ENCODE measurements at regions not wholly inside any gene's neighbourhood (a gene's known extent, or its start where the extent isn't known, plus 50 kb on each side); places are given as distances from the start of the nearest gene placed in this dataset.

DNA sequence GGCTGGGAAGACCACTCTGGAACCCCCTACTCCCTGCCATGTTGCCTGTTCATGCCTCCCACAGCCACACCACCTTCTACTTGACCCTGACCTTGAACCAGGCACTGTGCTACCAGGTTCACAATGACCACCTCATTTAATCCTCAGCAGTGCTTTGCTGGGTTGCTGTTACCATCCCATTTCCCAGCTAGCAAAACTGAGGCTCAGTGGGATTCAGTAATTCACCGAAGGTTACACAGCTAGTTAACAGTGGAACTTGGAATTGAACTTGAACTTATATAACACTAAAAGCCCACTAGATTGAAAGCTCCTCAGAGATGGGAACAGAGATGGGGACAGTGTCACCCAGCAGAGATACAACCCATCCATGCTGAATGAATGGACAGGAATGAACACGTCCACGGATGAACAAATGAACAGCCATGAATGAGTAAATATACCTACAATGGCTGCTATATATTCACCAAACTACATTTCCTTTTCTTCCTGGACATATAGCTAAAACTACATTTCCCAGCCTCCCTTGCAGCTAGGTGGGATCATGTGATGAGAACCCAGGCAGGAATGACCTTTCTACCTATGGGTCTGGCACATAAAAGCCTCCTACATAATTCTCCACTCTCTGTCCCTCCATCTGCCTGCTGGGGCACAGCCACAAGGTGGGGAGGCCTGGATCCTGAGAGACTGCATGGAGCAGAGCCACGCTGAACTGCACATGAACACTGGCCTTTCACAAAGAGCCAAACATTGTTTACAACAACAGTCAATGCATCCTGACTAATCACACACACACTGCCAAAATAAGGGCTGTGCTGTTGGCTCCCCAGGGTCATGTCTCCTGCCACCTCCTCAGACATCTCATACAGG is 94.8 kb downstream of the RMI2 start:
- DNase-seq (ENCODE audit: insufficient read length, low spot score) (no peak), FAIRE-seq (no peak)

DNA sequence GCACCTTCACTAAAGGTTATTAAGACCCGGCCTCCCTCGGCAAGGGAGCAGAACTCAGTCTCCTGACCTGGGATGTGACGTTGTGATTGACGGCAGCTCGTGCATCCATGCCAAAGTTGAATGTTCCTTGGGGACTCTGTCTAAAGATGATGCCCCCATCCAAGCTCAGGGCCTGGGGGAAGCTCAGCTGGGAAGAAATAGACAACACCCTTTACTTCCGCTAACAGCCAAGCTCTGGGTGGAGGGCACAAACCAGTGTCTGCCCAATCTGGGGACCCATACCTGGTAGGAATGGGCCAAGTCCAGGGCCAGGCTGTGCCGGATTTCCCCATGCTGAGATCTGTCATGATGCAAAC is 95.4 kb downstream of the RMI2 start:
- FAIRE-seq: no peak
- DNase-seq (ENCODE audit: insufficient read length, low spot score): no peak

DNA sequence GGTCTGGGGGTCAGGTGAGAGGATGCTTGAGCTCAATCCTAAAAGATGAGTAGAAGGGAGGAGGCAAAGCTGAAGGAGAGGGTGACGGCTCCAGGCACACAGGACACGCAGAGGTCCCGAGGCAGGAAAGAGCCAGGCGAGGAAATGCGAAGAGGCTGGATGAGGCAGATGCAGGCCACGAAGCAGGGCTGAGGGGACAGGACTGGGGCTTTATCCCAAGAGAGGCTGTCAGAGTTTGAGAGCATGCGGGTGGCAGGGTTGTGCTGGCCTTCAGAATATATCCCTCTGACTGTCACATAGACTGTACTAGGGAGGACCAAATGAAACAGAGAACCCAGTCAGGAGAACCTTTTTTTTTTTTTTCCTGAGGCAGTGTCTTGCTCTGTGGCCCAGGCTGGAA is 100.2 kb downstream of the RMI2 start:
- FAIRE-seq (no peak), DNase-seq (ENCODE audit: insufficient read length, low spot score) (no peak)

DNA sequence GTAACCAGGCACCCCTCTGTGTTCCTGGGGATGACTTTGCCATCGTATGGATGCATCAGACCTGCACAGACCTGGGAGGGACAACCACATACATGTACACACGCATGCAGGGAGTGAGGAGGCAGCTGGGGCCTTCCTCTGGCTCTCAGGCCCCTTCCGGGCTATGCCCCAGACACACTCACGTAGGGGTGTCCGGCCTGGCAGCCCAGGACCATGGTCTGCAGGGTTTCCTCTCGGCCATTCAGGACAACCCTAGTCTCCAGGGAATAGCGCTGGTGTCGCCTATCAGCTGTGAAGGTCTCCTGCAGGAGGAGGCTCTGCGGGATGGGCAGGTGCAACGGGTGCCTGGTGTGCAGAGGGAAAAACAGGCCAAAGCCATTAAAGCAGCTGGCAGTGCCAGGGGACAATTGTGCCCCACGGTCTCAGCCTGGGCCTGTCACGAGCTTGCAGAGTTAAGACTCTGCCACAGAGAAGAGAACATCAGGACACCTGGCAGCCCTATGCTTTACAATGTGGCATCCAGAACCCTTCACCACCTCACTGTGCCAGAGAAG is 101.4 kb downstream of the RMI2 start:
- no peak for FAIRE-seq
- no peak for DNase-seq (ENCODE audit: insufficient read length, low spot score)

DNA sequence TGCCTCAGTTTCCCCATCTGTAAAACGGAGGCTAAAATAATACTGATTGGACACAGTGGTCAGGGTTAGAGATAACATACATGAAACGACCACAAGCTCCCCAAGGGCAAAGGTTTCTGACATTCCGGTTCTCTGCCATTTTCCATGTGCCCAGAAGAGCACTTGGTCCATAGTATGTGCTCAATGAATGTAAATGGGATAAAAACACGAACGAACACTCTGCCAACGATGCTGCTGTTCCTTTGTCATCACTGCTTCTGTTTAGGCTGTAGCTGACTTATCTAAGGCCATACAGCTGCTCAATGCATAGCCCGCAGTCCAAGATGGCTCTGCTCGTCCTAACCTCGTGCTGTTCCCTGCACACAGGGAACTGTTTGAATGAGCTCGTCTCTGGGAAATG is 102.0 kb downstream of the RMI2 start:
- no peak for DNase-seq (ENCODE audit: insufficient read length, low spot score)
- FAIRE-seq: no peak

DNA sequence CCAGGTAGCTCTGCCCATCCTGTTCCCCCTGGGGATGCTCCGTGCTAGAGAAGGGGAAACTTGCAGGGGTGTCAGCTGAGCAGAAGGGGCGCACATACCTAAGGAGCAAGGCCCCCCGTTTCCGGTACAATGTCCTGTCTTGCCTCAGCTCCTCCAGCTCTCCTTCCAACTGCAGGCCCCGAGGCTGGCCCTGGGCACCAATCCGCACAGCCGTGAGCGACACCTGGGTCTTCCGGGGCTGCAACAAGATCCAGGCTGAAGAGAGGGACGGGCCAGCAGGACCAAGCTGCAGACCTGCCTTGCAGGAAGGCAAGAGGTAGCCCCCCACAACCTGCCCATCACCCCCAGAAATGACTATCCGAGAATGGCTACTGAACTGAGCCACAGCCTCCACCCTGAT is 102.6 kb downstream of the RMI2 start:
- FAIRE-seq (no peak), DNase-seq (ENCODE audit: insufficient read length, low spot score) (no peak)

DNA sequence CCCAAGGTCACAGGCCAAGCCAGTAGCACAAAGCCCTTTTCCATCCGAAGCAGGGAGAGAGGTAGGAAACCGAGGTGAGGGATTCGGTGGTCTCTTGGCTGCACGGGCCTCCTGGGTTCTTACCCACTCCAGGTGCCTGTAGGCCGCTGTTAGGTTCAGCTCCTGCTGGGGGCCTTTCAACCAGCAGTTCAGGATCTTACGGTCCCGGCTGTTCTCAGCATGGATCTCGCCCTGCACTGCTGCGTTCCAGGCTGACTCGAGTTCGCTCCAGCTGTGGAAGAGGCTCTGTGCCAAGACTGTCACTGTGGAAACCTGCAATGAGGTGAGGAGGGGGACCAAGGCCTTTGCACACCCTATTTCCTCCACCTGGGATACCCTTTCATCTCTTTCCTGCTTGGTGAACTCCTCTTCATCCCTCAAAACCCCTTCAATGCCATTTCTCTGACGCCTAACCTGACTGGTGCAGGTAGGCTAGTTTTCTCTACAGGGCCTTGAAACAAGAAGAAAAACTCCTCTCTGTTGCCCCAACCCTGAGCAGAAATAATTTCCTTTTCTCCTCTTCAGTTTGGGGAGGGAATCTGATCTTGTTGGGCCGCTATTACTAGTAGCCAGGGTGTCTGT is 103.6 kb downstream of the RMI2 start:
- FAIRE-seq (no peak), DNase-seq (ENCODE audit: insufficient read length, low spot score) (no peak)

DNA sequence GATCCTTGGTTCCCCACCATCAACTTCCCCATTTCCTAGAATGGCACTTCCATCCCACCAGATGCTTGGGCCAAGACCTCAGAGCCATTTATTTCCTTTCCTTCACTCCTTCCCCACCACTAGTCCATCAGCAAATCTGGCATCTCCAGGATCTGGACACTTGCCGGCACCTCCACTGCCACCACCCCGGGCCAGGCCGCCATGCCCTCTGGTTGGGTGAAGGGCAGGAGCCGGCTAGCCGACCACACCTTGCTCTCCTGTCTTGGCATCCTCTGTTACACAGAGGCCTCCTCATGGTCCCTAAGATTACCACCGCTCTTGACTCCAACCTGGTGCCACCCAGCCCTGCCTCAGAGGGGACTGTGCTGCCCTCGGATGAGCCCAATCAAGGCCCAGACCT is 104.5 kb downstream of the RMI2 start:
- DNase-seq (ENCODE audit: insufficient read length, low spot score) (no peak), FAIRE-seq (no peak)

DNA sequence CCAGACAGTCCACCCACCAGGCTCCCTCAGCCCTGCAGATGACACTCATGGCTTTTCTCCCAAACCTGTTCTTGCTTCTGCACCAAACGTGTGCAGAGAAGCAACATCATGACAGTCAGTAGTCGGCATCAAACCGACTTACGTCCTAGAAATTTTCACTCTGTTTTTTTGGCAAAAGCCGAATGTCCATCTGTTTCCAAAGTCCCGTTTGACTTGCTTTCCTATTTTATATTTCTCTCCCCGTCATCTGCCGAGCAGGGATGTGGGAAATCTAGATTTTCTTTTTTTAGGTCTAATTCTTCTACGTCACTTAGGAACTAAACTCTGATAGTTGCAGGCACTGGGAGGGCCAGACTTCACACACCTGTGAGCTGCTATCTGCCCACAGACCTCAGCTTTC is 104.9 kb downstream of the RMI2 start:
- FAIRE-seq: no peak
- no peak for DNase-seq (ENCODE audit: insufficient read length, low spot score)

DNA sequence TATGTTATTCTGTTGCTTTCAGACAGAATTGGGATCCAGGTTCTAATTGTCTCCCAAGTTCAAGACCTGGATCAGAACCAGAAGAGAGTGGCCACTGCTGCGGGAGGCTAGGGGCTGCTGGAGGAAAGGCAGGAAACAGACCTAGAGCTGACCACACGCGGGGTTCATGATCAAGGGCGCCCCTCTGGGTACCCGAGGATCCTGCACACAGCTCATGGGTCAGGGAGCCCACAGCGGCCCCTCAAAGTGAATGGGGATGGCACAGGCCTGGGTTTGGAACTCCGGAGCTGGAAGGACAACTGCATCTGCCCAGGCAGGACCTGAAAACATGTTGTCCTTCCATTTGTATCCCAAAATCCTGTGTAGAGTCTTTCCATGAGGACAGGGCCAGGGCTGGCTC is 107.0 kb downstream of the RMI2 start:
- FAIRE-seq (no peak), DNase-seq (ENCODE audit: insufficient read length, low spot score) (no peak)

DNA sequence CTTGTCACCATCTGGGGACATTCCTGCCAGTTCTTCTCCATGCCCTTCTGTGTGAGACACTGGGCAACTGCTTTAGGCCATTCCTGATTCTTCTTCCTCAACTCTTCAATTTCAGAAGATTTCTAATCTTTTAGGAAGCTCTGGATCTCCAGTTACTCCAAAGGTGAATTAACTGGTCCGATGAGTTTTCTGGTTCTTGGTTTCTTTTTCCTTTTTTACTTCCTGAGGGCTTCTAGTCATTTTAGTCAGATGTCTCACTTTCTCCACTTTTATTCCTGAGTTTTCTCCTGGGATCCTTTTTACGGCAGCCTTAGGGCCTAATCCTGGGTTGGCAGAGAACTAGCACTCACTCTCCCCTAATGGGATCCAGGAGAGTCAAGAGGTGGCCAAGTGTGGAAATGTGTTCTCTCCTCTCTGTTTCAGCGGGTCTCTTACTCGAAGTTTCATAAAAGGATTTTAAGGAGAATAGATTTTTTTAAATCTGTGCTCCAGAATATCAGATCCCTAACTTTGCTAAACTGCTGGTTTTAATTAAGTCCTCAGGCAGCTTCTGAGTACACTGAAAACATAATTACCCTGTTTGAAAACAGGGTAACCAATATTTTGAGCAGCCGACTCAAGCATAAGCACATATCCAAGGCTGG is 107.6 kb downstream of the RMI2 start:
- no peak for FAIRE-seq
- DNase-seq (ENCODE audit: insufficient read length, low spot score): no peak

DNA sequence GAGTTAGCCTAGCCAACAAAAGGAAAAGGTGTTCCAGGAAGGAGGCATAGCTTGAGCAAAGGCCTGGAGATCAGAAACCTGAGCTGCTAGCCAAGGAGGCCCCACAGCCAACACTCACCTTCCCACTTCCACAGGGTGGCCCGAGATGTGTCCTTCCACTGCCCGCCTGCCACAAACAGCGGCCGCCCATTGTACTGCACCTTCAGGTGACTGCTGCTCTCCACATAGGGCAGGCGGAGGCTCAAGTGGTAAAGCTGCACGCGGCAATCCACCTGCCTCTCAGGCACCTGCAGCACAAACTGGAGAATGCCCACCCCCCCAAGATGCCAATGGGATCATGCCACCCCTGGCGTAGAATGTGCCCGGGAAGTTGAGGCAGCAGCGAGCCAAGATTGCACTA is 111.5 kb downstream of the RMI2 start:
- FAIRE-seq (no peak), DNase-seq (ENCODE audit: insufficient read length, low spot score) (no peak)

DNA sequence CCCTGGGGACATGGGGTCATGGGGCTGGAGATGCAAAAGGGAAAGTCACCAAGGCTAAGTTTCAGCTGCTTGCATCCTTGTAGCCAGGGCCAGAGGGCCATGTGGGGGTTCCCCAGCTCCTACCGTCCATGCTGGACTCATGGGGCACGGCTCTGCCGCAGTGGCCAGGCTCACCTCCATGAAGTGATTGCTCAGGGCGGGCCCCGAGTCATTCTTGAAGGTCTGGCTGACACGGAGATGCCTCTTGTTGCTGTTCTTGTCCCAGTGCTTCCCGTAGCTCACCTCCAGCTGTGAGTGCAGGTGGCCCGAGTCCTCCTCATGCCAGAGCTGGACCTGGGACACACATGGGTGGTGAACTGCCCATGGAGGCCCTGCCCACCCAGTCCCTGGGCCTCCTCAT is 114.5 kb downstream of the RMI2 start:
- DNase-seq (ENCODE audit: insufficient read length, low spot score): no peak
- FAIRE-seq: no peak

DNA sequence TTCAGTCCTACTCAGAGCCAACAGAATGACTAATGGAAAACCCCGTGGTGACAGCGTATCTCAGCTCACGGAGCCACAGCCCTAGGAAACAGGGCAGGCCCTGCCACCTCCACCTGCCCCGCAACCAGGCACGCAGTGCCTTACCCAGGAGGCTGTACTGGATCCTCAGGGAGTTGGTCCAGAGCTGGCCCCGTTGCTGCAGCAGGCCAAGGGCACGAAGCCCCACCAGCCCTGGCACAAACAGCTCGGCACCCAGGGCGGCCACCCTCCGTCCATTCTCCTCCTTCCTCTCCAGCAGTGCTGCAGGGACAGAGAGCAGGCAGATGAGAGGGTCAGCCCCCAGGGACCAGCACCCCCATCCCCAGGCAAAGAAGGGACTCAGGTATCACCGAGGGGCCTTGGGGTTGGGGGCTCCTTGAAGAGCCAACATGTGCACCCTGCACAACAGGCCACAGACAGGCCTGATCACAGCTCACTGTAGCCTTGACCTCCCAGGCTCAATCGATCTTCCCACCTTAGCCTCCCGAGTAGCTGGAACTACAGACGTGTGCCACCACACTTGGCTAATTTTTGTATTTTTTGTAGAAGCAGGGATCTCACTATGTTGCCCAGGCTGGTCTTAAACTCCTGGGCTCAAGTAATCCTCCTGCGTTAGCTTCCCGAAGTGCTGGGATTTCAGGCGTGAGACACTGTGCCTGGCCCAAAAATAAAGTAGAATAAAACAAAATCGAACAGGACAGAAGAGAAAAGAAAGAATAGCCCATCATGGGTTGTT is 115.7 kb downstream of the RMI2 start:
- DNase-seq (ENCODE audit: insufficient read length, low spot score): no peak
- no peak for FAIRE-seq

DNA sequence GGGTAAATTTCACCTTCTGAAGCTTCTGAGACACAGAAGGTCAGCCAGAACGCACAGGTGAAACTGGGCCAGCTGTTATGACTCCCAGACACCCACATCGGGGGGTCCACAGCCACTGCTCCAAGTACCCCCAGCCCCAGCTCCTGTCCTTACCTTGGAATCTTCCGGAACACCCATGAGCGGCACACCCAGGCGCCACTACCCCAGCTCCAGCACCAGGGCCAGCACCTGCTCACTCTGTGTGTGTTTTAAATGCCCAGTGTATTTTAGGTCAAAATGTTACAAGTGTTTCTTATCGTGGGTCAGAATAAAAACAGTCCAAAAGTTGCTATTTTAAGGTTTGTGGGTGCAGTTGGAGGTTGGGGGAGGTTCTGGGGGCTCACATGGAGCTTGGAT is 116.3 kb downstream of the RMI2 start:
- FAIRE-seq: no peak
- DNase-seq (ENCODE audit: insufficient read length, low spot score): no peak

DNA sequence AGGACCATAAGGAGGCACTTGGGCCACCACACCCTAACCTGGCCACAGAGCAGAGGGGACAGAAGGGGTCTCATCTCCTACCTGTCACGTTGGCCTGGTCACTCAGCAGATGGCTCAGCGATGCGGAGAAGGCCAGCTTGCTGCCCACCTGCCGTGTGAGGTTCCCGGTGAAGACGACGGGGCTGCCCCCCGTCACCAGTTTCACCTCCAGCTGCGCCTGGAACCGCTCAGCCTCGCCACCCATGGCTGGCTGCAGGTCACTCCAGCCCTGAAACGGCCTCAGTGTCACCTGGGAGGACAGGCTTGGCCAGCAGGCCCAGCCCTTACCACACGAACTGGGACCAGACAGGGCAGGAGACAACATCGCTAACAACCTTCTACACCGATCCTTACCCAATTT is 116.8 kb downstream of the RMI2 start:
- FAIRE-seq (no peak), DNase-seq (ENCODE audit: insufficient read length, low spot score) (no peak)

DNA sequence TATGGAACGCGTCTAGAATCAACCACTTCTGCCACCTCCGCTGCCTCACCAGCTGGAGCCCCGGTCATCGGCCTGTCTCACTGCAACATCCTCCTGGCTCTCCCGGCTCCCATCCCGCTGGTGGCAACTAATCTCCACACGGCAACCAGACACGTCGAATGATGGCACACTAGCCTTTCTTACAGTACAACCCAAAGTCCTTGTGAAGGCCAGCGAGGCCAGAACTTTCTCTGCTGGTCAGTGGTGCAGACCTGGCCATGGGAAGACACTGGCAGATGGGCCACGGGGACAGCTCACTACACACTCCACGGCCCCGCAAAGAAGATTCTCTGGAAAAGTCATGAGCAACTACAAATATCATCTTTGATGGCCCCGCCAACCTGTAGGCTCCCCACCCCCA is 117.6 kb downstream of the RMI2 start:
- DNase-seq (ENCODE audit: insufficient read length, low spot score): no peak
- no peak for FAIRE-seq

DNA sequence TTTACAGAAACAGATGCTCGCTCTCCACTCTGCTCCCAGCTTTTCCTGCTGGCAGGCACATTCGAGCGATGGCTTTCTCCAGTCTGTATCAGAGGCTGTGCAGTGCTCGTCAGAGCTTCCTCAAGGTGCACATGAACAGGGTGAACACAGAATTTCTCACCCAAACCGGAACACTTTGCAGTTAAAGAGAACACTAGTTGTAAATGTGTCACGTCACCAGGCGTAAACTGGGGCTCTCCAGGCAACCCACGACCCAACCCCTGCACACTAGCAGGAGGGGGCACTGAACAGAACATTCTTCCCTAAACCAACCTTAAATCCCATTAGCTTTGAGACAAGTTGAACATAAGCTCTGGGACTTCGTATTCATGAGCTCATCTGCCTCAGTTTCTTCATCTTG is 119.0 kb downstream of the RMI2 start:
- FAIRE-seq (no peak), DNase-seq (ENCODE audit: insufficient read length, low spot score) (no peak)

DNA sequence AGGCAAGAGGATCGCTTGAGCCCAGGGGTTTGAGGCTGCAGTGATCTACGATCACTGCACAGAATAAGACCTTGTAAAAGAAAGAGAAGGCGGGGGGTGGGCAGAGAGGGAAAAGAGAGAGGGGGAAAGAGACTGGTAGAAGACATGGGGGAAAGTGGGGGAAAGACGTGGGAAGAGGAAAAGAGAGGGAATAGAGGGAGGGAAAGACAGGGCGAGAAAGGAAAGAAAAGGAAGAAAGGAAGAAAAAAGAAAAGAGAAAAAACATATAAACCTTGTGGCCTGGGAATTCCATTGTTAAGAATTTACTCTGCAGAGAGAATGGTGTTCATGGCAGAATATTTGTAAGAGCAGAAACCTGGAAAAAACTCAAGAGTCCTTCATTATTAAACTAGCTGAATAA is 120.4 kb downstream of the RMI2 start:
- DNase-seq (ENCODE audit: insufficient read length, low spot score) (no peak), FAIRE-seq (no peak)

DNA sequence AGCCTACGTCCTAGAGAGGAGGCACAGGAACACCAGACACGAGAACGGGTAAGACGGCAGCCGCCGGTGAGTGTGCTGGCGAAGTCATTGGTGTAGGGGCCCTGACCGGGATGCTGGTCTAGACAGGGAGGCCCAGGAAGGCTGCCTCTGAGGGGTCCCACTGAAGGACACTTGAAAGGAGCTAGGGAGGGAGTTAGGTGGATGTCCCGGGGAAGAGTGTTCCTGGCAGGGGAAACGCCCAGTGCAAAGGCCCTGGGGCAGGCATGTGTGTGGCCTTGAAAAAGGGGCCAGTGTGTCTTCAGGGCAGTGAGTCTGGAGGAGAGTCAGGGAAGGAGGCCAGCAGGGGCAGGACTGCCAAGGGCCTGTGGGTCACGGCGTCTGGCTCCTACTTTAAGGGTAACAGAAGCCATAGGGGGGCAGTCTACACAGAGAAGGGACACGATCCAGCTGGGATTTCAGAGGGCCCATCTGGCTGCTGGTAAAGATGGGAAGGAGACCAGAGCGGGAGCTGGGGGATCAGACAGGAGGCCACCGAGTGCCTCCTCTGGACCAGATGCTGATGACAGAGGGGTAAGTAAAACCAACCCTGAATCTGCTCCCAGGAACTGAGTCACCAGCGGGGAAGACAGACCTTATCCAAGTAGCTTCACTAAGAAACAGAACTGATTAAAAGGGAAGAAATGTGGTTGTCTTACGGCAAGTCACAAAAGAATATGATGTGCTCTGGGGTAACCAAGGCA is 115.9 kb downstream of the LITAF start:
- no peak for FAIRE-seq
- DNase-seq (ENCODE audit: insufficient read length, low spot score): no peak
